Neural cell (in vitro differentiated cells): ENCODE measurements at regions not wholly inside any gene's neighbourhood (a gene's known extent, or its start where the extent isn't known, plus 50 kb on each side); places are given as distances from the start of the nearest gene placed in this dataset.
A peak's percentile ranks its signal among the peaks of the same experiment; 100 is the strongest.
"Not testable (repeated sequence)": the region's sequence is repeated elsewhere in the genome, so short reads cannot be mapped to it uniquely, and the experiment has no call there.

ENCODE experiments used
- H2AFZ ChIP-seq: fragments of 200-600, 300-800 bp; sonication (generic), shearing (Covaris generic); 2 replicates; pipeline ENCODE4 v1.6.0; 2014; ENCODE audit warnings: low read depth, mild to moderate bottlenecking, antibody characterized with exemption, low read length, moderate library complexity
- H3F3A ChIP-seq: fragments of 200-600 bp; shearing (Covaris generic); 2 replicates; pipeline ENCODE4 v1.6.1; 2016; ENCODE audit warnings: mild to moderate bottlenecking, moderate library complexity, mixed read lengths, antibody characterized with exemption, low read length; ENCODE audit not compliant: insufficient read depth, poor library complexity, severe bottlenecking
- H3K27ac ChIP-seq: fragments of 200-600, 300-800 bp; sonication (generic), shearing (Covaris generic); 2 replicates; pipeline ENCODE4 v1.5.1; 2014; ENCODE audit warnings: mild to moderate bottlenecking, low read length, moderate library complexity
- H3K27me3 ChIP-seq: fragments of 300-800, 200-600 bp; sonication (generic), shearing (Covaris generic); 2 replicates; pipeline ENCODE4 v1.6.0; 2014; ENCODE audit warnings: mild to moderate bottlenecking, low read depth, low read length, moderate library complexity; ENCODE audit not compliant: insufficient read depth
- H3K36me3 ChIP-seq: fragments of 300-800, 200-600 bp; sonication (generic), shearing (Covaris generic); 2 replicates; pipeline ENCODE4 v1.5.1; 2014; ENCODE audit warnings: mild to moderate bottlenecking, antibody characterized with exemption, low read length, moderate library complexity; ENCODE audit not compliant: insufficient read depth
- H3K4me2 ChIP-seq: fragments of 300-800, 200-600 bp; sonication (generic), shearing (Covaris generic); 2 replicates; pipeline ENCODE4 v1.6.0; 2014; ENCODE audit warnings: mild to moderate bottlenecking, low read length
- H3K4me3 ChIP-seq: fragments of 300-800, 200-600 bp; sonication (generic), shearing (Covaris generic); 2 replicates; pipeline ENCODE4 v1.5.1; 2014; ENCODE audit warnings: mild to moderate bottlenecking, low read length, moderate library complexity
- H3K79me2 ChIP-seq: fragments of 200-600 bp; shearing (Covaris generic); replicated peaks from 2 replicates; pipeline ENCODE4 v1.6.0; 2014; ENCODE audit warnings: mild to moderate bottlenecking, low read length, moderate library complexity; ENCODE audit not compliant: insufficient read depth
- H3K9ac ChIP-seq: fragments of 300-800, 200-600 bp; sonication (generic), shearing (Covaris generic); 2 replicates; pipeline ENCODE4 v1.6.1; 2016; ENCODE audit warnings: mild to moderate bottlenecking, low read length, mixed read lengths
- H3K9me2 ChIP-seq: fragments of 200-600 bp; shearing (Covaris generic); 2 replicates; pipeline ENCODE4 v1.6.1; 2016; ENCODE audit warnings: mild to moderate bottlenecking, low read length, mixed read lengths; ENCODE audit not compliant: insufficient read depth
- H3K9me3 ChIP-seq: fragments of 200-600, 300-800 bp; sonication (generic), shearing (Covaris generic); 2 replicates; pipeline ENCODE4 v1.6.1; 2016; ENCODE audit warnings: mild to moderate bottlenecking, mixed run types, low read length, moderate library complexity, mixed read lengths
- H4K20me1 ChIP-seq: fragments of 200-600 bp; shearing (Covaris generic); 2 replicates; pipeline ENCODE4 v1.6.1; 2016; ENCODE audit warnings: mild to moderate bottlenecking, mixed run types; ENCODE audit not compliant: insufficient read depth
- CTCF ChIP-seq: fragments of 450-650 bp; IDR thresholded peaks from 2 replicates; pipeline ENCODE4 v1.5.1; 2014; ENCODE audit warnings: antibody characterized with exemption, mild to moderate bottlenecking, moderate library complexity; ENCODE audit not compliant: poor library complexity, severe bottlenecking
- RAD21 ChIP-seq: fragments of 450-650 bp; conservative IDR thresholded peaks from 2 replicates; pipeline ENCODE4 v1.6.1; 2014; ENCODE audit warnings: antibody characterized with exemption, mild to moderate bottlenecking, moderate library complexity
- SMC3 ChIP-seq: fragments of 450-650 bp; conservative IDR thresholded peaks from 2 replicates; pipeline ENCODE4 v1.6.1; 2014; ENCODE audit warnings: antibody characterized with exemption, mild to moderate bottlenecking, moderate library complexity; ENCODE audit not compliant: poor library complexity

GRCh38 chr11:67792273-67792990 lies 118.0 kb upstream of the ALDH3B2 start:
- TF ChIP-seq CTCF, result peak; percentile 68
- TF ChIP-seq SMC3, result peak; percentile 38
- TF ChIP-seq RAD21, result peak; percentile 42
- H3K36me3 ChIP-seq, H3K27ac ChIP-seq, H3K27me3 ChIP-seq, H3K4me2 ChIP-seq, H2AFZ ChIP-seq, H3K9ac ChIP-seq, H3K9me2 ChIP-seq, H4K20me1 ChIP-seq, H3K4me3 ChIP-seq, H3K79me2 ChIP-seq, H3K9me3 ChIP-seq, H3F3A ChIP-seq: not testable (repeated sequence)

GRCh38 chr11:67791598-67792170 lies 117.3 kb upstream of the ALDH3B2 start:
- not testable (repeated sequence) for H3K79me2 ChIP-seq, H2AFZ ChIP-seq, H3K27me3 ChIP-seq, H3K4me2 ChIP-seq, H3K9ac ChIP-seq, H3K27ac ChIP-seq, H3K4me3 ChIP-seq, H3K36me3 ChIP-seq, H3F3A ChIP-seq, H4K20me1 ChIP-seq, H3K9me3 ChIP-seq, H3K9me2 ChIP-seq

- H3K79me2 ChIP-seq, H2AFZ ChIP-seq, H3K4me2 ChIP-seq, H4K20me1 ChIP-seq, H3K4me3 ChIP-seq, H3F3A ChIP-seq, H3K36me3 ChIP-seq, H3K9me2 ChIP-seq, H3K27me3 ChIP-seq, H3K27ac ChIP-seq, H3K9ac ChIP-seq, H3K9me3 ChIP-seq: not testable (repeated sequence)
Measured at GRCh38 chr11:67788341-67788695, 113.9 kb upstream of the ALDH3B2 start.

GRCh38 chr11:67787681-67788340 lies 113.4 kb upstream of the ALDH3B2 start:
- not testable (repeated sequence) for H3K9me3 ChIP-seq, H3K4me2 ChIP-seq, H2AFZ ChIP-seq, H3K36me3 ChIP-seq, H3K4me3 ChIP-seq, H3K27ac ChIP-seq, H4K20me1 ChIP-seq, H3K79me2 ChIP-seq, H3K27me3 ChIP-seq, H3F3A ChIP-seq, H3K9me2 ChIP-seq, H3K9ac ChIP-seq

- not testable (repeated sequence) for H3K27ac ChIP-seq, H3K27me3 ChIP-seq, H3K9ac ChIP-seq, H3K9me2 ChIP-seq, H3K9me3 ChIP-seq, H2AFZ ChIP-seq, H3K4me2 ChIP-seq, H4K20me1 ChIP-seq, H3K4me3 ChIP-seq, H3K36me3 ChIP-seq, H3K79me2 ChIP-seq, H3F3A ChIP-seq
Measured at GRCh38 chr11:67781967-67782366, 107.5 kb upstream of the ALDH3B2 start.

- H2AFZ ChIP-seq, H3K9ac ChIP-seq, H3K4me3 ChIP-seq, H3K36me3 ChIP-seq, H3K79me2 ChIP-seq, H3F3A ChIP-seq, H3K4me2 ChIP-seq, H3K27ac ChIP-seq, H4K20me1 ChIP-seq, H3K9me3 ChIP-seq, H3K9me2 ChIP-seq, H3K27me3 ChIP-seq: not testable (repeated sequence)
Measured at GRCh38 chr11:67781506-67781905, 107.1 kb upstream of the ALDH3B2 start.
